Peyer's patch (tissue), 4 donors: ENCODE measurements at regions not wholly inside any gene's neighbourhood (a gene's known extent, or its start where the extent isn't known, plus 50 kb on each side); places are given as distances from the start of the nearest gene placed in this dataset.

ENCODE experiments used
- DNase-seq, 3 donors: peaks; one replicate each; pipeline ENCODE4 v3.0.0-alpha.2; 2017 to 2019
- H3K27ac ChIP-seq, 4 donors: fragments of 200-600 bp; sonication (generic); one replicate each; pipeline ENCODE4 v1.5.1; 2016 to 2019
- H3K27me3 ChIP-seq, 2 donors: fragments of 200-600 bp; sonication (generic); one replicate each; pipeline ENCODE4 v1.5.1; 2019
- H3K36me3 ChIP-seq, 3 donors: fragments of 200-600 bp; sonication (generic); one replicate each; pipeline ENCODE4 v1.5.1; 2016 to 2019
- H3K4me1 ChIP-seq, 4 donors: fragments of 200-600 bp; sonication (generic); one replicate each; pipeline ENCODE4 v1.5.1; 2016 to 2019
- H3K4me3 ChIP-seq, 4 donors: fragments of 200-600 bp; sonication (generic); 1 replicate in 3 of 4; 2 replicates in 1 of 4; pipeline ENCODE4 v1.5.1; 2016 to 2019; ENCODE audit warnings: mild to moderate bottlenecking in 1 of 4
- H3K9me3 ChIP-seq, 4 donors: fragments of 200-600 bp; sonication (generic); one replicate each; pipeline ENCODE4 v1.5.1; 2016 to 2019; ENCODE audit warnings: mild to moderate bottlenecking in 1 of 4
- CTCF ChIP-seq, 6 experiments: fragments of 450-650 bp in 4 of 6; fragments of 200-600 bp in 2 of 6; sonication (generic) in 1 of 6; IDR thresholded peaks; one replicate each; pipeline ENCODE4 v1.5.1; 2017 to 2019; ENCODE audit warnings: antibody characterized with exemption in 6 of 6, mild to moderate bottlenecking in 3 of 6, moderate library complexity in 1 of 6
- POLR2A ChIP-seq, 2 donors: fragments of 450-650 bp; IDR thresholded peaks; one replicate each; pipeline ENCODE4 v1.5.1; 2017; ENCODE audit warnings: antibody characterized with exemption in 2 of 2, mild to moderate bottlenecking in 2 of 2, moderate library complexity in 2 of 2

DNA sequence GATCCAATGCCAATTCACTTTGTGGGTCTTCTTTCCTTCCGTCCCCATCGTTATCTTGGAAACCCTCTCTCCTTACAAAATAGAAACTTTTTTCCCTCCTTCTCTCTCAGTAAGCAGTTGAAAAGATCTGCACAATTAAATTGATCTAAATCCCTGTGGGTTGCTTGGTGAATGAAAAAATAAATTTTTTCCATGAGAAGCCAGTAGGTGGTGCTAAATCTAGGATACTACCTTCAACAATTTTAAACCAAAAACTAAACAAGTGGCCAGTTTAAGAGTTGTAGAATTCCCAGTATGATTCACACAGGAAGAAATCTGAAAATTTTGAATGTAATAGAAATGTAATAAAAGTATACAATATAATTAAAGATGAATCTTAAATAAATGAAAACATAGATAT is 990.3 kb upstream of the ZNF722 start:
- H3K27ac ChIP-seq = no peak overlapping the region
- no peak for DNase-seq
- no peak overlapping the region for H3K4me3 ChIP-seq
- no peaks in the 10 kb centered on the region for H3K9me3 ChIP-seq
- TF ChIP-seq POLR2A (IDR thresholded peaks at IDR 0.05) = no peak
- H3K36me3 ChIP-seq = no peaks in the 10 kb centered on the region
- no peaks in the 10 kb centered on the region for H3K4me1 ChIP-seq
- H3K27me3 ChIP-seq = no peaks in the 10 kb centered on the region

- no peaks in the 10 kb centered on the region for H3K27me3 ChIP-seq
- no peak for DNase-seq
- no peak overlapping the region for H3K4me3 ChIP-seq
- TF ChIP-seq POLR2A (IDR thresholded peaks at IDR 0.05) = no peak
- no peak for TF ChIP-seq CTCF (IDR thresholded peaks at IDR 0.05)
- no peaks in the 10 kb centered on the region for H3K9me3 ChIP-seq
- no peaks in the 10 kb centered on the region for H3K4me1 ChIP-seq
- no peaks in the 10 kb centered on the region for H3K36me3 ChIP-seq
- H3K27ac ChIP-seq = no peak overlapping the region
Measured at GRCh38 chr7:63009771-63010170, 988.9 kb upstream of the ZNF722 start.

GRCh38 chr7:63012633-63013183 is 985.9 kb upstream of the ZNF722 start:
- TF ChIP-seq POLR2A (IDR thresholded peaks at IDR 0.05) (no peak), CTCF (IDR thresholded peaks at IDR 0.05) (no peak)
- no peaks in the 10 kb centered on the region for H3K9me3 ChIP-seq
- no peaks in the 10 kb centered on the region for H3K27me3 ChIP-seq
- no peak overlapping the region for H3K4me3 ChIP-seq
- H3K36me3 ChIP-seq = no peaks in the 10 kb centered on the region
- DNase-seq = no peak
- no peaks in the 10 kb centered on the region for H3K4me1 ChIP-seq
- H3K27ac ChIP-seq = no peak overlapping the region

GRCh38 chr7:63014792-63015191 is 983.9 kb upstream of the ZNF722 start:
- H3K9me3 ChIP-seq = no peaks in the 10 kb centered on the region
- DNase-seq = no peak
- no peaks in the 10 kb centered on the region for H3K36me3 ChIP-seq
- no peaks in the 10 kb centered on the region for H3K27me3 ChIP-seq
- H3K27ac ChIP-seq = no peak overlapping the region
- H3K4me1 ChIP-seq = no peaks in the 10 kb centered on the region
- TF ChIP-seq POLR2A (IDR thresholded peaks at IDR 0.05) (no peak), CTCF (IDR thresholded peaks at IDR 0.05) (no peak)
- no peak overlapping the region for H3K4me3 ChIP-seq

DNA sequence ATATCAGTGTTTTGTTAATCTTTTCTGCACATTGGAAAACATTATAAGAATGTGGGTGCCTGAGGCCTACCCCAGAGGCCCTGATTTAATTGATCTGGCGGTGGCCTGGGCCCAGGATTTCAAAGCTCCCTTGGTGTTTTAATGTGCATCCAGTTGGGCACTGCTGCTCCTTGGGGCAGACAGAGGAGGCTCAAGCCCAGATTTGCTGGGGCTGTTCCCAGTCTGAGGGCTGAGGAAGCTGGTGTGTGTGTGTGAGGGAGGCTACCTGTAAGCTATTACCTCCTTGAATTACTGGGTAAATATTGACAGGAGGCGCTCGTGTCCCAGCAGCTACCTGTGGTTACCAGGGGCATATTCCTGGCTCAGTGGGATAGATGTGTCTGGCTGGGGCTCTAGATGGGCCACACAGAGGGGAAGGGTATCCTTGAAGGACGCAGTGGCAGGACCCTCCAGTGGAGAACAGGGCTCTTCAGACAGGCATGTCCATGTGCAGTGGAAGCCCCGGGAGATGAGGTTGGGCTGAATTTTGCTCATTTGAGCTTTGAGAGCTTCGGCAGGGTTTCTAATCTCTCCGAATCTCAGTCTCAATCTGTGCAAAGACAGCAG is 975.4 kb upstream of the ZNF722 start:
- Histone ChIP-seq H3K9me3 (peaks cover 0 to 7% (median 0%) of the 10 kb centered on the region in 4 donors), H3K36me3 (no peaks in the 10 kb centered on the region), H3K27me3 (no peaks in the 10 kb centered on the region), H3K4me3 (no peak overlapping the region), H3K27ac (no peak overlapping the region), H3K4me1 (no peaks in the 10 kb centered on the region)
- DNase-seq = no peak
- TF ChIP-seq POLR2A (IDR thresholded peaks at IDR 0.05) = no peak

- no peaks in the 10 kb centered on the region for H3K4me1 ChIP-seq
- H3K27ac ChIP-seq = no peak overlapping the region
- no peaks in the 10 kb centered on the region for H3K36me3 ChIP-seq
- no peak for DNase-seq
- H3K4me3 ChIP-seq = no peak overlapping the region
- no peak for TF ChIP-seq POLR2A (IDR thresholded peaks at IDR 0.05)
- no peak for TF ChIP-seq CTCF (IDR thresholded peaks at IDR 0.05)
- peaks cover 0 to 7% (median 0%) of the 10 kb centered on the region in 4 donors for H3K9me3 ChIP-seq
- H3K27me3 ChIP-seq = no peaks in the 10 kb centered on the region
Measured at GRCh38 chr7:63024446-63024845, 974.2 kb upstream of the ZNF722 start.

DNA sequence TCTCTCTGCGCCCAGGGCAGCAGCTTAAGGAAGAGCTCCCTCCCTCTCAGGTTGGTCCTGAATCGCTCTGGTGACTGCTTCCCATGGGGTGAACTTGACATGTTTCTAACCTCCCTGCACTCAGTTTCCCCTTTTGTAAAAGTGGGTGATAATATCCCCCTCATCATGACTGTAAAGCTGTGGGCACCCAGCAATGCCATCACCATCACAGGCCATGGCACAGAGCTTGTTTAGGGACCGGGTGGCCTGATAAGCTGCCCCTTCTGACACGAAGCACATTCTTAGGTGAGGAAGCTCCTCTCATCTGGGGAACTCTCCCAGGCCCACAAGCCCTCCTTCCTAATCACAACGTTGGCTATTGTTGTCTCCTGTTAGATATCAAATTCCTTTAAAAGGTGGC is 972.8 kb upstream of the ZNF722 start:
- Histone ChIP-seq H3K4me1 (no peaks in the 10 kb centered on the region), H3K27ac (no peak overlapping the region), H3K9me3 (peaks cover 0 to 7% (median 0%) of the 10 kb centered on the region in 4 donors), H3K36me3 (no peaks in the 10 kb centered on the region), H3K4me3 (no peak overlapping the region), H3K27me3 (no peaks in the 10 kb centered on the region)
- DNase-seq = no peak
- TF ChIP-seq CTCF (IDR thresholded peaks at IDR 0.05) (no peak), POLR2A (IDR thresholded peaks at IDR 0.05) (no peak)
